ENCODE measurements at regions not wholly inside any gene's neighbourhood (a gene's known extent, or its start where the extent isn't known, plus 50 kb on each side); places are given as distances from the start of the nearest gene placed in this dataset.

DNA sequence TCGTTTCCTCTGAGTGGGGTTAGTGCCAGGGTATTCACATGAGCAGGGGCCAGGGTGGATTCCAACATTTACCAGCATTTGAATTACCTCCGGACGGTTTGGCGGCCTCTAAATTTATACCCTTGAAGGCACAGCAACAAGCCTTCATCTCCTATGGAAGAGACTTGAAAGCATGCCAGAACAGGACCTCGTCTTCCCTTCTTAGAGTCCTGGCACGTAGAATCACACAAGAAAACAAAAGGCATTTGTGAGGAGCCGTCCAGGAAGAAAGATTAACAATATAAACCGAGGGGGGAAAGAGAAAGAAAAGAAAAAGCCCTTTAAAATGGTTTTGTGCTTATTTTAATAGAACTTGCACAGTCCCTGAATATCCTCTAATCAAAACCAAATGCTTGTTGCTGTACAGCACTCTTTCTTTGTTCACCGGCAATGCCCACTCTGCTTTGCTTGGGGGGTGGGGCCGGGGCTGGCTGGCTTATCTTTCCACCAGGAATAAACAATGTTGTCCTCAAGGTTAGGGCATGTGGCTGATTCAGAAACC is 575.8 kb upstream of the ZNF462 start:
- no peak for TF ChIP-seq EZH2 (IDR thresholded peaks at IDR 0.05)
- TF ChIP-seq POLR2AphosphoS5 (IDR thresholded peaks at IDR 0.05; ENCODE audit: borderline replicate concordance, low read depth, low read length) = no peak
- TF ChIP-seq FOXP2 (optimal IDR thresholded peaks at IDR 0.05; ENCODE audit: control extremely low read depth, extremely low read length, insufficient read depth) = no peak

Data from SK-N-MC (cell line).